Suprapubic skin (tissue), 4 donors: ENCODE measurements at regions not wholly inside any gene's neighbourhood (a gene's known extent, or its start where the extent isn't known, plus 50 kb on each side); places are given as distances from the start of the nearest gene placed in this dataset.

Source experiments
- EP300 ChIP-seq: sonication (generic); formaldehyde crosslinking; IDR thresholded peaks from one replicate; pipeline ENCODE4 v1.6.1; 2017; ENCODE audit warnings: antibody characterized with exemption
- POLR2A ChIP-seq, 2 donors: fragments of 450-650 bp; IDR thresholded peaks; one replicate each; pipeline ENCODE4 v1.6.1; 2017; ENCODE audit warnings: antibody characterized with exemption in 2 of 2, mild to moderate bottlenecking in 2 of 2, moderate library complexity in 2 of 2
- POLR2AphosphoS5 ChIP-seq, 3 donors: sonication (generic); formaldehyde crosslinking; IDR thresholded peaks; one replicate each; pipeline ENCODE4 v1.6.1; 2017; ENCODE audit warnings: antibody characterized with exemption in 3 of 3
- TF ChIP-seq, protein P1 (sequence below), 2 donors: fragments of 200-600 bp in 1 of 2; fragments of 450-650 bp in 1 of 2; sonication (generic) in 1 of 2; IDR thresholded peaks; one replicate each; pipeline ENCODE4 v1.5.1; 2016 to 2019; ENCODE audit warnings: antibody characterized with exemption in 2 of 2, mild to moderate bottlenecking in 1 of 2, moderate library complexity in 1 of 2

- TF ChIP-seq POLR2A (IDR thresholded peaks at IDR 0.05) (no peak), POLR2AphosphoS5 (IDR thresholded peaks at IDR 0.05) (no peak), EP300 (no peak)
- TF ChIP-seq, protein P1, sequence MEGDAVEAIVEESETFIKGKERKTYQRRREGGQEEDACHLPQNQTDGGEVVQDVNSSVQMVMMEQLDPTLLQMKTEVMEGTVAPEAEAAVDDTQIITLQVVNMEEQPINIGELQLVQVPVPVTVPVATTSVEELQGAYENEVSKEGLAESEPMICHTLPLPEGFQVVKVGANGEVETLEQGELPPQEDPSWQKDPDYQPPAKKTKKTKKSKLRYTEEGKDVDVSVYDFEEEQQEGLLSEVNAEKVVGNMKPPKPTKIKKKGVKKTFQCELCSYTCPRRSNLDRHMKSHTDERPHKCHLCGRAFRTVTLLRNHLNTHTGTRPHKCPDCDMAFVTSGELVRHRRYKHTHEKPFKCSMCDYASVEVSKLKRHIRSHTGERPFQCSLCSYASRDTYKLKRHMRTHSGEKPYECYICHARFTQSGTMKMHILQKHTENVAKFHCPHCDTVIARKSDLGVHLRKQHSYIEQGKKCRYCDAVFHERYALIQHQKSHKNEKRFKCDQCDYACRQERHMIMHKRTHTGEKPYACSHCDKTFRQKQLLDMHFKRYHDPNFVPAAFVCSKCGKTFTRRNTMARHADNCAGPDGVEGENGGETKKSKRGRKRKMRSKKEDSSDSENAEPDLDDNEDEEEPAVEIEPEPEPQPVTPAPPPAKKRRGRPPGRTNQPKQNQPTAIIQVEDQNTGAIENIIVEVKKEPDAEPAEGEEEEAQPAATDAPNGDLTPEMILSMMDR (IDR thresholded peaks at IDR 0.05), result no peak
These were observed 216.3 kb upstream of the PARD3B start for GRCh38 chr2:204329016-204329415.
